Embryonic facial prominence (tissue), 1 donor: ENCODE measurements at regions not wholly inside any gene's neighbourhood (a gene's known extent, or its start where the extent isn't known, plus 50 kb on each side); places are given as distances from the start of the nearest gene placed in this dataset.

ENCODE experiments used
- DNase-seq: peaks from one replicate; pipeline ENCODE4 v3.0.0-alpha.2; 2016; ENCODE audit errors: extremely low spot score

DNA sequence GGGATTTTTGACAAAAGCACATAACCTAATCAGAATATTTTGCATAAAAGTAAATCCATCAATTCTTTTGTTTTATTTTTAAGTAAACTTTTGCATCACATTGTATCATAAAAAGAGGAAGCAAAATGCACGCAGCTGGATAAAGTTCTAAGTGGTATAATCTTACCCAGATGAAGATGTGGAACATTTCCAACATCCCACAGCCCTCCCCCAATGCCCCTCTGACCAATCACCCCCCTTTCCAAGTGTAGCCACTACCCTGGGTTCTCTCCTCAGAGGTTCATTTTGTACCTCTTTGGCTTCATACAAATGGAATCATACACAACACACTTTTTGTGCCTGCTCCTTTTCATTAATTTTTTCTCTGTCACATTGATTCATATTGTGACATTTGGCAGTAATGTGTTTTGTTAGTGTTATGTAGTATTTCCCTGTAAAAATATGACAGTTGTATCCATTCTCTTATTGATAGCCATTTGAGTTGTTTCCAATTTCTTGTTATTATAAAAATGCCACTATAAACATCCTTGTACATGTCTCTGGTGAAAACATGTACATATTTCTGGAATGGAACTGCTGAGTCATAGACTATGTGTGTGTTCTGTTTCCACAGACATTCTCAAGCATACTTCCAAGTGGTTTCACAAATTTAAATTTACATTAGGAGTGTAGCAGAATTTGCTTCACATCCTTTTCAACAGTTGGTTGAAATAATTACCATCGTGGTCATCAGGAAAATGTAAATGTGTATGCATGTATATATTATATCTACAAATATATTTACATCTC is 92.9 kb upstream of the SYNDIG1 start:
- no peak for DNase-seq

DNA sequence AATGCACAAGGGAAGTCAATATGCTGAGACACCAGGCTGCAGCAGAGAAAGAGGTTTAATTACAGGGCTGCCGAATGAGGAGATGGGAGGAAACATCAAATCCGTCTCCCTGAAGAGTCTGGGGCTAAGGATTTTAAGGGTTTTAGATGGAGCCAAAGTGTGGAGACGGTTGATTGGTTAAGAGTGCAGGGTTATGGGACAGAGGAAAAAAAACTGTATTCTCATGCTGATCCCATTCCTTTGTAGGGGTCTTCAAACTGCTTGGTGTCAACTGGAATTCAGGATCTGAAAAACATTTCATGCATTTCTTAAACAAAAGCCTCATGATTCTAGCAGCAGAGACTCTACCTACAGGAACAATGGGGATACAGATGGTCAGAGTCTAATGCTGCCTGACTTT is 96.1 kb upstream of the SYNDIG1 start:
- no peak for DNase-seq

DNA sequence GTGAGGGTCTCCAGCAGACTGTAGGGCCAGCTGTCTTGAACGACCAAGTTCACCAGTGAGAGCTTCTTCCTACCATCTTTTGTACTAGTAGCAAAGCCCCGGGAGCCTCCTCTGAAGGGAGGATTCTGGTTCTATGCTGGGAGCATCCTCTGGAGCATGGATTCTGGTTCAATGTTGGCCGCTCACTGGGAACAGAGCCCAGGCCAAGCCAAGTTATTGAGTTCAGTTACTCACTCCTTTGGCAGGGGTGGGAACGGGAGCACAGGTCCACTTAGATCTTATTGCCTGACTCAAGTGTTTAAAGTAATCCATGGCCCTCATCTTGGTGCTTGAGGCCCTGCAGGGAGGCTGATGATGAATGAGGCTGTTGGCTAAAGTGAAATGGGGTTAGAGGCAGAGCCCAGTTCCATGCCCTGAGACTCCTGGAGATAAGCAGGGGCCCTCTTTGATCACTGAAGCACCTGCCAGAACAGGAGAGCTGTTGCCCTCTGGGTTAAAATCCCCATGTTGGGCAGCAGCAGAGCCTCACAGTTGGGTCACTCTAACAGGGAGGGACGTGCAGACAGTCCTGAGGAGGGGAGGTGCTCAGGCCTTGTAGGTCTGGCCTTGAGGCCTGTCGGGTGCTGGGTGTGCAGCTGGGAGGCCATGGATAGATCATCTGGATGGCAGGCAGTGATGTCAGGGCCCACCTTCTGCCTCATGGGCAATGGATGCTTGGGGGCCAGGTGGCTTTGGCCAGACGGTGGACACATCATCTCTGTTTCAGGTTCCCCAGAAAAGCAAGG is 98.3 kb upstream of the SYNDIG1 start:
- no peak for DNase-seq

DNA sequence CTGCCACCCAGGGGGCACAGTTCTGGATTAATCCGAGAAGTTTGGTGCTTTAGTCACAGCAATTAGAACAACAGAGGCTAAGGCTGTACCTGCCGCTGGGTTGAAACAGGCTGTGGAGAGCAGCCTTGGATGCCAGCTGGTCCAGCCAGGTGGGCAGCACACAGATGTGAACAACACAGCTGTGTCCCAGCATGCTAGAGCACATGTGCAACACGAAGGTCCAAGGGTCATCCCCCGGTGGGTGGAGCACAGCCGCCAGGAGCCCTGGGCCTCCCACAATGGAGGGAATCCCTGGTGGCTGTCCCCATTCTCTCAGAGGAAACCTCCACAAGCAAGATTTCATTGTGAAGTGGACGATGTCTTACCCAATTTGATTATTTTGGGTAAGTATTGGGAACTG is 99.2 kb upstream of the SYNDIG1 start:
- no peak for DNase-seq

DNA sequence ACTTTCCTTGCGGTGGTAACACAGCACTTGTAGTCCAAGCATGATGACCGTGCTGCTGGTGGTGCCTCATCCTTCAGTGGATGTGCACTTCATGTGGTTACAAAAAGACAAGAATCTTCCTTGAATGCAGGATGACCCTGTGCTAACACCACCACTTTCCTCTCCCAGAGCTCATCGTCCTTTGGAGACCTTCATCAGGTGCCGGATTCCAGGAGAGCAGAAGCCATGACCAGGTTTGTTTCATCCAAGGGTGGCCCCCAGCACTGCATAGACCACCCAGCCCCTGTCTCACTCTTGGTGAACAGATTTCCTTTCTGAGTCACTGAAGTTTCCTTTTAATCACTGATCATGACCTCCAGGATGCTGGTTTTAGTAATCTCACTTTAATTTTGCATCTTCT is 101.2 kb upstream of the SYNDIG1 start:
- DNase-seq: no peak

DNA sequence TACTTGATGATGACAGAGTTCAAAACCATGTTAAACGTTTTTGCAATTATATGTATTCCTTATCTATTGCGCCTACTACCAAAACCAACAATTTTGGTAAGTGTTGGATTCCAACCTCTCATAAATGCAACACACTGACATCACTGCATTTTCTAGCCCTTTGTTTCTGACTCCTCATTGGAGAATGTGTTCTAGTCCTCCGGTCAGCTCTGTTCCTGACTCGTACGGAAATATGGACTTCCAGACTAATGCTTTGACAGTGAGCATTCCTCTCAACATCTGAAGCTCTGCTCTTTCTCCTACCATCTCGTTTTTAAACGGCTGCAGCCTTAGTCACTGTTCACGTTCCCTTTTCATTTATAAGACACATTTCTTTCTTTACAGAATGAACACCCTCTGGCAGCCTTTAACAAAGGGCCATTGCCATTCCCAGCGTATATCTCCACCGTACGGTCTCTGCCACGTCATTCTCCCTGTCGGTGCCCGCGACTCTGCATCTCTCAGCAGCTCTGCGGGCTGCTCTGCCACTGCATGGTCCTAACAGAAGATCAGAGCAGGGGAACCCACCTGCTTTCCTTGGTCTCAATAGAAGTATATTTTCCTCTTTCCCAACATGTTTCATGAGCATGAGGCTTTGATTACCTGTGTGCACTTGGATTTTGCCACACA is 103.0 kb upstream of the SYNDIG1 start:
- no peak for DNase-seq

DNA sequence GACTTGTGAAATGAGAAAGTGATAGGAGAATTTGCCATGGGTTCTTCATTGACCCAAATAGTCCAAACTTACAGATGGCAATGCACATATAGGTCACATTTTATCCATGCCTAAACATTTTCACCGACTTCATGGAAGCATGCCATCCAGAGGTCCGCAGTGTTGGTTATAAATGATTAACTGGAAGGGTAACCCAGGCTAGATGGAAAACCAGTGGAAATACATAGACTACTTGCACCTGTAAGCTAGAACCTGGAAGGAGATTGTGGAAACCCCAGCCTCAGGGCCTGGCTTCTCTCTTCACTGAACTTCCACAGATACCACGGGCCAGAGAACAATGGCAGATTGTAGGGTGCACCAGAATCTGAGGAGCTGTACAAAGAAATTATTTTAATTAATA is 103.8 kb upstream of the SYNDIG1 start:
- no peak for DNase-seq

DNA sequence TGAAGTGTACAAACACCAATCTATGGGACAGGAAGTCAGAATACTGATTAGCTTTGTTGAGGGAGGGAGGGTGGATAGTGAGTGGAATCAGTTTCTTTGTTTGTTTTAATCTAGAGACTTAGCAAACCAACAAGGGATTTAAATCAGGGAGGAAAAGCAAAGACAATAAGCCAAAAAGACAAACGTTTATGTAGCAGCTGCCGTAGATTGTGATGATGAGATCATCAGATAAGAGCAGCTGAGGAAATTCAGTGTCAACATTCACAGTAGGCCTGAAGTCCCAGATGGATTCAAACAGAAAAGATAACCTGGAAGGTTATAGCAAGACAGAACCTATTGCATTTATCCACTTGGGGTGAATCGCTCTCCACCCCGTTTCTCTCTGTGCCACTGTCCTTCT is 104.9 kb upstream of the SYNDIG1 start:
- DNase-seq: no peak

DNA sequence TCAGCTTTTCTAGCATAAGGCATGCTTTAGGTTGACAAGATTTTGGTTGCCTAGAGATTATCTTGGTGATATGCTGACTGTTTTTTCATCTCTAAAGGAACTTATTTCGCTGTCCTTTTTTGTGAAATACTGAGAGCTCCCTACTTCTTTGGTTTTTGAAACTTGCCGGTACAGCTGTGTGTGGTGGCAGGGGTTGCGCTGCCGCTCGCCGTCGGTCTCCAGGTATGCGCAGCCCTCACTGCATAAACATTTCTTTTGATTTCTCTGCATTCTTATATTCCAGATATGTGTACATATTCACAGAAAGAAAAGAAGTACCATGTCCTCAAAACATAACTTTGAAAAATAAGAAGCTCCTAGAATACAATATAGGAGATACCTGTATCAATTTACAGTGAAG is 106.4 kb upstream of the SYNDIG1 start:
- DNase-seq: no peak

DNA sequence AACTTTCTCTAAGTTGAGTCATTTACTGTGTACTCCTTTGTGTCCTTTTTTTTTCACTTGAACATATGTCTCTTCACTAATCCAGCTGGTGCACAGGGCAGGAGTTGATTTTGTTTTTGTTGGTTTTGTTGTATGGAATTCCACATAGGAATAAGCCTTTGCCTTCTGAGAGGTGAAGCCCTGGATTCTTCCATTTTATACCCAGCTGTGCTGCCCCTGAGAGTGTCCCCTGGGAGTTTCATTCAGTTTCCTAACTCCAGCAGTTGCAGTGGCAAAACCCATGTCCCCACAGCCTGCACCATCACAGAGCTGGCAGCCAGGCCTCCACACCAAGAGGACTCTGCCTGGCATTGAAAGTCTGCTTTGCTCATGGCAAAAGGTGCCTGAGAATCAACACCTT is 107.3 kb upstream of the SYNDIG1 start:
- no peak for DNase-seq

DNA sequence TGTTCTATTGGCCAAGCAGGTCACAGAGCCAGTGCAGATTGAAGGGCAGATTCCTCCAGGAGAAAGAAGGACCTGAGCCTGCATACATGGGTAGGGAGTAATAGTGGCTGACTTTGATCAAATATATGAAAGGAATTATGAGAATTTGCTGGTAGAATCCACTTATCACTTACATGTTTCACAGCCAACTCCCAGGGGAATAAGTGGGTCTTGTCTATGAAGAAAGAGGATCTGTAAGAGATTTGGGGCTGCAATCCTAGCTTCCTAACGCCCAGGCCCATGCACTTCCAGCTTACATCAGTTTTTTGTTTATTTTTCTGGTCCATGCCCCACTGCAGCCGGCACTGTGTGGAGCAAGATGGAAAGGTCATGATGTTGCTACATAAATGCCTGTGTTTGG is 107.9 kb upstream of the SYNDIG1 start:
- DNase-seq: no peak

DNA sequence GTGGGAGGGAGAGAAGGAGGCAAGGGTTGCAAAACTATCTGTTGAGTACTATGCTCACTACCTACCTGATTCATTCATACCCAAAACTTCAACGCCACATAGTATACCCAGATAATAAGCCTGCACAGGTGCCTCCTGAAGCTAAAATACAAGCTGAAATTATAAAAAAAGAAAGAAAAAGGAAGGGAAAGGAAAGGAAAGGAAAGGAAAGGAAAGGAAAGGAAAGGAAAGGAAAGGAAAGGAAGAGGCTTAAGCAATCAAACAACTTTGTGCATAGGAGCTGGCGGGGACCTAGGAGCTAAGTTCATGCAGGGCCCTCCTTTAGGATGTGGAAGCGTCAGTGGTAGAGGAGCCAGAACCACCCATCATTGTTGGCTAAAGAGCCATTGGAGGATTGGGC is 108.9 kb upstream of the SYNDIG1 start:
- no peak for DNase-seq

DNA sequence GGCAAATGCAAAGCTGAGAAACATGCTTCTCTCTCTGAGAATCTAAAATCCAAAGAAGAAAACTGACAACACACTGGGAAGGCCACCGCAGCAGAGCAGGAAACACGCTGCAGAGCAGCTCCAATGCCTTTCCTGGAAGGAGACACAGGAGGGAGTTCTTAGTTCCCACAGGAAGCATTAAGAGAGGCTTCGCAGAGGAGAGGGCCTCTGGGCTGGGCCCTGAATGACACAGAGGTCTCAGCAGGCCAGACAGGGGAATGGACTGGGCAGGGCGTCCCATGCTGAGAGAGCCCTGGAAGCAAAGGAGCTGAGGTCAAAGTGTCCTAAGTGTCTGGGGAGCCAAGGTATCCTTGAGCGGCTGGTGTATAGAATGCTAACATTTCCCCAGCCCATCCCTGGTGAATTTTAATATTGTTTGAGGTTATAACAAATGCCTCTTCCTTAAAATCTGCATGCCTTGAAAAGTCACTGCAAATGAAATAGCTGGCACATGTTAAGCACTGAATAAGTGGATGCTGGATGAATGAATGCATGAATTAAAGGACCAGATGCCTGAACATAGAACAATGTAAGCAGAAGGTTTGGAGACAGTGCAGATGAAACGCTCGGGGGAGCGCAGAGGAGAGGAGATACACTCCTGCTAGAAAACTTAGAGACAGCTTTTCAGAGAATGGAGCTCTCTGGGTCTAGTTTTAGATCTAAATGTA is 110.0 kb upstream of the SYNDIG1 start:
- DNase-seq: no peak

DNA sequence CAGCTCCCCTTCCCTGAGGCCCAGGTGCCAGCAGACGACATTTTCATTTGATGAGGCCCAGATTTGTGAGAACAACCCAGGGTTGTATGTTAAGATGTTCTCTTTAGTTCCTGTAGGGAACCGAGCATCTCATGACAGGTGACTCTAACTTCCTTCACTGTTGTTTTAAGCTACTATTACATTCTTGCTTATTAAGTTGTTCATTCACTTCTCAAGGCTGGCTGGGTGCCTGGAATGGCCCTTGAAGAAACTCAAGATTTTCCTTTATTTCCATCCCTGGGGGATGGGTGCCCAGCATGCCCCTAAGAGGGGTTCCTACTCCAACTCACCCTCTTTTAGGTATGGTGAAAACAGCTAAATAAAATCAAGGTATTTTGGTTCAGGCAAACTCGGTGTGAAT is 111.5 kb upstream of the SYNDIG1 start:
- no peak for DNase-seq

DNA sequence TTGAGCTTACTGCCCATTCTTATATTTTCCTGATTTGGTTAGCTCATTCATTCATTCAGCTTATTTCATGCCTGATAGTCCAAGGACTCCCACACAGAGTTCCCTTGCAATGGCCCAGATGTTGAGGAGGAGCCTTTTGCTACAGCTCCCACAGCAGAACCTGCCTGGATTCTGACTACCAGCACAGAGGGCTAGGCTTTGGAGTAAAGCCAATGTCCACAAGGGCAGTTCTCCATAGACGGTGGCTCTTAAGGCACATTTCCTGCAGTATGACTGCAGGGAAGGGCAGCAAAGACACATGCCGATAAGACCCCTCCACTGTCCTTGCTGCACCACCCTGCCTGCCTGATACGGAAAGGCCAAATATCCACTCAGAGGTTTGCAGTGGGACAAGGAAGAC is 112.3 kb upstream of the SYNDIG1 start:
- DNase-seq: no peak

DNA sequence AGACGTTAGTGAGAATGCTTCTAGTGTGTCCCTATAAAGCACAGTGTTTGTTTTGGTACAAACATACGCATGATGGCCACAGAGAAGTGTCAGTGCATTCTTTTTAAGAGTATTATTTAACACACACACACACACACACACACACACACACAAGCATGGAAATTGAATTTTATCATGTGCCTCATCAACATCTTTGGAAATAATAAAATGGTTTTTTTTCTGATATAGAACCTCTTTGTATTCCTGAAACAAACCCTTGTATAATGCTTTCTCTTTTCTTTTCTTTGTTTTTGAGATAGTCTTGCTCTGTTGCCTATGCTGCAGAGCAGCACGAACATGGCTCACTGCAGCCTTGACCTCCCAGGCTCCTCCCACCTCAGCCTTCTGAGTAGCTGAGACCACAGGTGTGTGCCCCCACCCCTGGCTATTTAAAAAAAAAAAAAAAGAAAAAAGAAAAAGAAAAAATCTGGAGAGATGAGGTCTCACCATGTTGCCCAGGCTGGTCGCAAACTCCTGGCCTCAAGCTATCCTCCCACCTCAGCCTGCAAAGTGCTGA is 116.2 kb upstream of the SYNDIG1 start:
- DNase-seq: no peak

DNA sequence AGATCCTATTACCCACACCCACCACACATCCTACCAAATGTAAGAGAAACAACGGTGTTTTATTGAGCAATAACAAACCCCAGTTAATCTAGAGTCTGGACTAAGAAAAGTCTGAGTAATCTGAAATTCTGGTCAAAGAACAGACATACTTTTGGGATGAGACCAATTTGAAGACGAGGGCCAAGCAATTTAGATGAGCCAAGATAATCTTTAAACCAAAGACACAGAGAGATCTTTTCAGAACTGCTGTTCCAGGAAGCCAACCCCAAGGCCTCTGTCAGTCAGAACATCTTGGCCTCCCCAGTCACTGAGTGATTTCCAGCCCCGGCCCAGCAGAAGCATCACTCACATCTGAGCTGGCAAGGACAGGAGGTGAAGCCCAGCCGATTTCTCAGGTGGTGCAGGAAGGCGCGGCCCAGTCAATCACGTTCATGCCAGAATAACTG is 118.5 kb upstream of the SYNDIG1 start:
- no peak for DNase-seq

DNA sequence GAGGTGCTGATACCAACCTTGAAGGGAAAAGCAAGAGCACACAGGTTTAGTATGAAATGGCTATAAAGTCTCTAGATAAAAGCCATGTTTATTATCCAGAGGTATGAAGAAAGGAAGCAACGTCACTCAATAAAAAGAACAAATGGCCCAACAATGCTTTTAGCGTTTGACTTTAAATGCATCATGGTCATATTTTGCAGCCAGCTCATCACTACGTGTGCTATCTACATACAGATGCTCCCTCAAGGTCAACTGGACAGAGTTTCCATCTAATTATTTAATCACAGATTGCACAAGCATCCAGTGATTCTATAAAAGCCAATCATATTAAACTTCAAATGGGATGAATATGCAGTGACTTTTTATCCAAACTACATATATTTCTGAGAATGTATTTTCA is 127.6 kb upstream of the SYNDIG1 start:
- DNase-seq: no peak

DNA sequence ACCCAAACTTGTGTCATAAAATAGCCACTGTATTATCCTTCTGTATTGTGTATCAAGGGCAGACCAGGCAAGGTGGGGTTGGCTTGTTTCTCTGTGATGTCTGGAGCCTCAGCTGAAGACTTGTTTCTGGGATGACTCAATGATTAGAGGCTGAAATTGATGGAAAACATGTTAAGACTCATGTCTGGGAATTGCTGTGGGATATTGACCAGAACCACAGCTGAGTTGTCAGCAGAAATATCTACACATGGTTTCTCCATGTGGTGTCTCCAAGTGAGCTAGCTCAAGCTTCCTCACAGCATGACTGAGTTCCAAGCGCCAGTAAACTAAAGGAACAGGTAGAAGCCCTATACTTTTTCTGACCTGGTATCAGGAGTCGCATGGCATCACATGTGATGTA is 128.5 kb upstream of the SYNDIG1 start:
- DNase-seq: no peak

DNA sequence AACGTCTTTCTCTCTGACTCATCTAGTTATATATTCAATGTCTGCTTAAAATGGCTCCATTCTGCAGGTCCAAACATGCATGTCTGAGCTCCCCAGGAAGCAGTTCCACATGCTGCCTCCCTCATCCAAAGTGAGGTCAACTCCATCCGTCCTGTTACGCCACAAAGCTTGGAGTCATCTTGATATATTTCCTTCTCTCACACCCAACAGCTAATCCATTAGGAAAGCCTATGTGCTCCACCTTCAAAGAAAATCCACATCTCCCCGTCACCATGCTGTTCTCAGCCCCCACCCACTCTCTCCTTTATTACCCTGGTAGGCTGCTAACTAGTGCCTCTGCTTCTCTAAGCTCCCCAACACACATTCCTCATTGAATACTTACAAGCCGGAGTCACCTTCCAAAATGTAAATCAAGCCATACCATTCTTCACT is 130.2 kb upstream of the SYNDIG1 start:
- DNase-seq: no peak

DNA sequence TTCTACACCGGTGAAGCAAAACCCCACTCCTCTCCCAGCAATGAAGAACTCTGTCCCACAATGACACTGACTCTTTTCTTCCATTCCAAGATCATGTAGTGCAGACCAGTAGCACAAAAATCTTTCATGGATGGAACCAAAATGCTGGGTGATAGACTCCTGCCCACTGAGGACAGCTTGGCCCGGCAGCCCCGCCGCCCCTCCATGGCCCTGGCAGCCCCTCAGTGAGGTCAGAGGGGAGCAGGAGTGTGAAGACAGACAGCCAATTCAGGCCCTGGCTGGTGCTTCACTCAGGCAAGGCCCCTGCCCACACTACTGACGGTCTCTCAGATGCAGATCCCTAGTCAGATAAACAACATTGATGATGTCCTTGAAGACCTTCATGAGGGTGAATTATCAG is 131.9 kb upstream of the SYNDIG1 start:
- no peak for DNase-seq

DNA sequence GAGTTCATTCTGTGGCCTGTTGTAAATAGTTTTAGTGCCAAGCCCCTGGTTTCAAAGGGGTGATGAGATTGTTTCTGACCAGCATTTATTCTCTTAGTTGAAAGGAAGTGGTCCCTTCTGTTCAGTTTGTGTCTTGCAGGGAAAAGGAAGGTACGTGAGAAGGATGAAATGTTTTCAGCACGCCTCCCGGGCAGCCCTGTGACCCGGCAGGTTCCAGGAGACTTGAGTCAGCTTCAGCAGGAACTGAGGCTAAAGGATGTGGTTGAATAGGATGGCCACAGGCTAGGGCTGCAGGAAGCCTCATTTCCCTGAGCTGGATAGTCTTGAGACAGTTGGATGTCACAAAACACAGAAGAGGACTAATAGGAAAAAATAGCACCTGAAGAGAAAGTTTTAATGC is 132.4 kb upstream of the SYNDIG1 start:
- no peak for DNase-seq
